B cell (primary cell): ENCODE measurements at regions not wholly inside any gene's neighbourhood (a gene's known extent, or its start where the extent isn't known, plus 50 kb on each side); places are given as distances from the start of the nearest gene placed in this dataset.

Experiments used
- ATAC-seq: fragments of 200-7000 bp; cut with Tn5 transposase; one replicate; pipeline ENCODE4 v1.10.0; 2021; ENCODE audit warnings: low read depth, mild to moderate bottlenecking, moderate number of reproducible peaks, moderate library complexity
- CTCF ChIA-PET: fragments of 350-600 bp; sonication (Branson Sonifier 250); formaldehyde crosslinking; loops from one replicate; lab custom pipeline; 2021; ENCODE audit warnings: antibody characterized with exemption, inconsistent platforms; lab: Charles Lee
- POLR2A ChIA-PET: fragments of 350-600 bp; sonication (Branson Sonifier 250); formaldehyde crosslinking; loops from one replicate; lab custom pipeline; 2021; ENCODE audit warnings: antibody characterized with exemption; lab: Charles Lee
- DNase-seq: peaks from one replicate; pipeline ENCODE4 v3.0.0; 2013
- H2AFZ ChIP-seq: 2 replicates; pipeline ENCODE4 v1.6.1; 2012; ENCODE audit warnings: mild to moderate bottlenecking, low read depth, low read length; ENCODE audit not compliant: insufficient read depth, poor library complexity, severe bottlenecking
- H3K27ac ChIP-seq, 2 donors: 1 replicate in 1 of 2; 2 replicates in 1 of 2; pipeline ENCODE4 v1.5.1; 2012 to 2013; ENCODE audit warnings: low read length in 2 of 2, mild to moderate bottlenecking in 2 of 2, moderate library complexity in 1 of 2
- H3K27me3 ChIP-seq, 4 experiments: fragments of 200-600 bp in 1 of 4; sonication (generic) in 1 of 4; replicated peaks in 1 of 4; 1 replicate in 2 of 4; 2 replicates in 2 of 4; pipeline versions ENCODE4 v1.6.1 to v1.7.0; 2013 to 2016; ENCODE audit warnings: low read length in 3 of 4, mild to moderate bottlenecking in 2 of 4, mixed read lengths in 1 of 4, moderate library complexity in 1 of 4; ENCODE audit not compliant: insufficient read depth in 4 of 4, control insufficient read depth in 3 of 4; ENCODE audit errors: control extremely low read depth in 1 of 4
- H3K36me3 ChIP-seq, 2 experiments: replicated peaks in 1 of 2; 1 replicate in 1 of 2; 2 replicates in 1 of 2; pipeline versions ENCODE4 v1.6.1 to v1.7.1; 2013; ENCODE audit warnings: low read length in 1 of 2; ENCODE audit not compliant: insufficient read depth in 2 of 2, control insufficient read depth in 1 of 2; ENCODE audit errors: control extremely low read depth in 1 of 2, extremely low read depth in 1 of 2
- H3K4me1 ChIP-seq, 2 donors: fragments of 200-600 bp in 1 of 2; sonication (generic) in 1 of 2; 1 replicate in 1 of 2; 2 replicates in 1 of 2; pipeline versions ENCODE4 v1.5.1 to v1.6.1; 2013 to 2017; ENCODE audit warnings: low read length in 2 of 2; ENCODE audit not compliant: control insufficient read depth in 2 of 2, insufficient read depth in 2 of 2
- H3K4me2 ChIP-seq: replicated peaks from 2 replicates; pipeline ENCODE3; 2012; ENCODE audit warnings: mild to moderate bottlenecking, low read depth, low read length; ENCODE audit not compliant: poor library complexity, severe bottlenecking
- H3K4me3 ChIP-seq, 5 experiments: fragments of 200-600 bp in 1 of 5; sonication (generic) in 1 of 5; 1 replicate in 3 of 5; 2 replicates in 2 of 5; pipeline versions ENCODE4 v1.5.1 to v1.7.0; 2011 to 2016; ENCODE audit warnings: low read length in 4 of 5, mild to moderate bottlenecking in 4 of 5, low read depth in 2 of 5, control low read depth in 1 of 5, moderate library complexity in 1 of 5; ENCODE audit not compliant: insufficient read depth in 1 of 5; ENCODE audit errors: control extremely low read depth in 1 of 5, extremely low read depth in 1 of 5
- H3K79me2 ChIP-seq: fragments of 200-600 bp; sonication (generic); one replicate; pipeline ENCODE4 v1.6.0; 2016; ENCODE audit warnings: low read length; ENCODE audit not compliant: control insufficient read depth, insufficient read depth
- H3K9ac ChIP-seq: fragments of 200-600 bp; sonication (generic); 2 replicates; pipeline ENCODE4 v1.6.1; 2017; ENCODE audit warnings: mild to moderate bottlenecking, low read length, moderate library complexity
- H3K9me3 ChIP-seq, 3 donors: one replicate each; pipeline versions ENCODE4 v1.6.1 to v1.7.1; 2013; ENCODE audit warnings: low read length in 2 of 3; ENCODE audit not compliant: control insufficient read depth in 2 of 3, insufficient read depth in 1 of 3; ENCODE audit errors: control extremely low read depth in 1 of 3
- H4K20me1 ChIP-seq: 2 replicates; pipeline ENCODE4 v1.6.0; 2012; ENCODE audit warnings: mild to moderate bottlenecking, low read length; ENCODE audit not compliant: insufficient read depth, control insufficient read depth, poor library complexity, severe bottlenecking
- H3K27ac Mint-ChIP-seq: one replicate; pipeline ENCODE4 v1.8.0; 2021; ENCODE audit warnings: mixed read lengths
- H3K27me3 Mint-ChIP-seq: one replicate; pipeline ENCODE4 v1.8.0; 2021; ENCODE audit warnings: mixed read lengths
- H3K4me1 Mint-ChIP-seq: one replicate; pipeline ENCODE4 v1.8.0; 2021; ENCODE audit warnings: mixed read lengths
- H3K4me3 Mint-ChIP-seq: one replicate; pipeline ENCODE4 v1.8.0; 2021; ENCODE audit warnings: mixed read lengths
- H3K9me3 Mint-ChIP-seq: one replicate; pipeline ENCODE4 v1.8.0; 2022; ENCODE audit warnings: mixed read lengths; ENCODE audit not compliant: insufficient read depth
- EZH2 ChIP-seq: IDR thresholded peaks from 2 replicates; pipeline ENCODE4 v1.6.1; 2012; ENCODE audit warnings: borderline replicate concordance, low read depth, mild to moderate bottlenecking, moderate library complexity, low read length; ENCODE audit not compliant: insufficient read depth, poor library complexity, severe bottlenecking
- WGBS: methylation state at CpG from one replicate; pipeline ENCODE4 v1.1.5; 2013; ENCODE audit warnings: missing lambda C conversion rate; ENCODE audit not compliant: insufficient coverage; 5-methylcytosine and 5-hydroxymethylcytosine counted together
- intact Hi-C: fragments of 100-400 bp; cut with micrococcal nuclease; formaldehyde crosslinking; loops from one replicate; pipeline ENCODE4 v1.10.0; 2022
- TF ChIP-seq, protein P1 (sequence below): fragments of 200-600 bp; IDR thresholded peaks from one replicate; pipeline ENCODE4 v1.8.0; 2022; ENCODE audit warnings: antibody characterized with exemption, mild to moderate bottlenecking

DNA sequence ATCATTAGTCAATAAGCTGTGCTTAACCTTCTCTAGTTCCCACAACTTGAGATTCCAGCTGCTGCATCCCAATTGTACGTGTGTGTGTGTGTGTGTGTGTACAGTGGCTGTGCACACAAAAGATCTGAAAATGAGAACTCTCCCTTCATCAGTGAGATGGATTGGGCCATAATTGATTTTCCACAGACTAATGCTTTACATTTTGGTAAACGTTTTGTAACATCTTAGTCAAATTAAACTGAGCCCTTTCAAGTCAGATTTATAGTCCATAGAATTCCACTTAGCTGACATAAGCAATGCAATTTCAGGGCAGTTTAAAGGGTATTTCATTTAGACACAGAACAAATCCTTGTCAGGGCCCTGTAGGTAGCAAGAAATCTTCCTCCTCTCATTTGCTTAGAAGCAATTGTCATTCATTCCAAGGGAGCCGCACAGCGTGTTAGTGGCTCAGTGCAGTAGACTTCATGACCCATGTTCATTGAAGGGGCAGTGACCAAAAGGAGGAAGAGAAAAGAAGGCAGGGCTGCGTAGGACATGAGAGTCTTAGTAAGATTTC lies 1123.5 kb upstream of the AUTS2 start:
- Histone ChIP-seq H3K36me3 (no peaks in the 10 kb centered on the region), H4K20me1 (no peaks in the 10 kb centered on the region), H3K79me2 (no peaks in the 10 kb centered on the region), H3K27me3 (no peaks in the 10 kb centered on the region), H3K4me3 (no peak overlapping the region), H3K9me3 (peaks cover 0 to 13% (median 0%) of the 10 kb centered on the region in 3 donors), H3K9ac (no peak overlapping the region), H3K4me1 (no peaks in the 10 kb centered on the region), H2AFZ (no peak overlapping the region), H3K27ac (no peak overlapping the region), H3K4me2 (no peak overlapping the region)
- H3K9me3 Mint-ChIP-seq, result no peaks in the 10 kb centered on the region
- no peak for DNase-seq
- no peaks in the 10 kb centered on the region for H3K4me1 Mint-ChIP-seq
- no peak for ATAC-seq
- H3K4me3 Mint-ChIP-seq, result no peak overlapping the region
- 90% methylated on average over 3 of the region's 5 CpGs for WGBS
- POLR2A ChIA-PET, result no interaction called here
- CTCF ChIA-PET, result interaction anchor here (0.7 kb wide), 1 partner anchor 1350 kb away, joined by 4 read pairs; no protein-coding TSS in a partner anchor
- no peaks in the 10 kb centered on the region for H3K27me3 Mint-ChIP-seq
- TF ChIP-seq, protein P1, sequence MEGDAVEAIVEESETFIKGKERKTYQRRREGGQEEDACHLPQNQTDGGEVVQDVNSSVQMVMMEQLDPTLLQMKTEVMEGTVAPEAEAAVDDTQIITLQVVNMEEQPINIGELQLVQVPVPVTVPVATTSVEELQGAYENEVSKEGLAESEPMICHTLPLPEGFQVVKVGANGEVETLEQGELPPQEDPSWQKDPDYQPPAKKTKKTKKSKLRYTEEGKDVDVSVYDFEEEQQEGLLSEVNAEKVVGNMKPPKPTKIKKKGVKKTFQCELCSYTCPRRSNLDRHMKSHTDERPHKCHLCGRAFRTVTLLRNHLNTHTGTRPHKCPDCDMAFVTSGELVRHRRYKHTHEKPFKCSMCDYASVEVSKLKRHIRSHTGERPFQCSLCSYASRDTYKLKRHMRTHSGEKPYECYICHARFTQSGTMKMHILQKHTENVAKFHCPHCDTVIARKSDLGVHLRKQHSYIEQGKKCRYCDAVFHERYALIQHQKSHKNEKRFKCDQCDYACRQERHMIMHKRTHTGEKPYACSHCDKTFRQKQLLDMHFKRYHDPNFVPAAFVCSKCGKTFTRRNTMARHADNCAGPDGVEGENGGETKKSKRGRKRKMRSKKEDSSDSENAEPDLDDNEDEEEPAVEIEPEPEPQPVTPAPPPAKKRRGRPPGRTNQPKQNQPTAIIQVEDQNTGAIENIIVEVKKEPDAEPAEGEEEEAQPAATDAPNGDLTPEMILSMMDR, result no peak
- no peak for TF ChIP-seq EZH2
- intact Hi-C loops, result no loop called here
- no peak overlapping the region for H3K27ac Mint-ChIP-seq

DNA sequence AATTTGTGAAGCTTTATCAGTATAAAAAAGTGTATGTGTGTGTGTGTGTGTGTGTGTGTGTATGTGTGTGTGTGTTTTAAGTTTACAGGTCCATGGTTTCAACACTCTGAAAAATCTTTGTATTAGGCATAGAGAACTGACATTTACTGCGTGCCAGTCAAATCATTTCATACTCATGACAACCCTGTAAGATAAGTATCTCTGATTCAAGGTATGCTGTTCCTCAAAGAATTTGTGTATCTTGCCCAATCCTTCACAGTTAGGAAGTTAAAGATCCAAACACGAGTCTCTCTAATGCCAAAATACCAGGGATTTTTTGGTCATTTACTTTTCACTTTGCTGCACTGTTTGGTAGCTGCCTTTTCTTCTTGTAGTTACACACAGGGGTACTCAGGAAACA lies 1121.3 kb upstream of the AUTS2 start:
- ChIA-PET CTCF (no interaction called here), POLR2A (no interaction called here)
- no peak for ATAC-seq
- Histone ChIP-seq H3K27ac (no peak overlapping the region), H4K20me1 (no peaks in the 10 kb centered on the region), H2AFZ (no peak overlapping the region), H3K36me3 (no peaks in the 10 kb centered on the region), H3K27me3 (no peaks in the 10 kb centered on the region), H3K79me2 (no peaks in the 10 kb centered on the region), H3K9ac (no peak overlapping the region), H3K4me2 (no peak overlapping the region), H3K4me3 (no peak overlapping the region), H3K4me1 (no peaks in the 10 kb centered on the region), H3K9me3 (peaks cover 0 to 5% (median 0%) of the 10 kb centered on the region in 3 donors)
- H3K27ac Mint-ChIP-seq, result no peak overlapping the region
- no peak for TF ChIP-seq EZH2
- TF ChIP-seq, protein P1, result no peak
- intact Hi-C loops, result no loop called here
- DNase-seq, result no peak
- 100% methylated on average over 1 of the region's 2 CpGs for WGBS
- H3K9me3 Mint-ChIP-seq, result no peaks in the 10 kb centered on the region
- no peak overlapping the region for H3K4me3 Mint-ChIP-seq
- no peaks in the 10 kb centered on the region for H3K4me1 Mint-ChIP-seq
- H3K27me3 Mint-ChIP-seq, result no peaks in the 10 kb centered on the region
